DND-41 (cell line): ENCODE measurements at regions not wholly inside any gene's neighbourhood (a gene's known extent, or its start where the extent isn't known, plus 50 kb on each side); places are given as distances from the start of the nearest gene placed in this dataset.

Source experiments
- ATAC-seq: fragments of 200-7000 bp; cut with Tn5 transposase; 3 replicates; pipeline ENCODE4 v1.9.1; 2021; ENCODE audit warnings: low read depth; ENCODE audit not compliant: insufficient read depth
- DNase-seq: peaks from one replicate; pipeline ENCODE4 v3.0.0-alpha.2; 2020
- H2AFZ ChIP-seq: 2 replicates; pipeline ENCODE4 v1.6.0; 2012; ENCODE audit warnings: low read depth, low read length
- H3K27ac ChIP-seq: 2 replicates; pipeline ENCODE4 v1.5.1; 2012; ENCODE audit warnings: low read length, inconsistent platforms
- H3K27me3 ChIP-seq: fragments of 200-600 bp; sonication (generic); 2 replicates; pipeline ENCODE4 v1.6.0; 2012; ENCODE audit warnings: low read length, mild to moderate bottlenecking, inconsistent platforms; ENCODE audit not compliant: insufficient read depth, poor library complexity
- H3K36me3 ChIP-seq: 2 replicates; pipeline ENCODE4 v1.5.1; 2012; ENCODE audit warnings: low read length, inconsistent platforms; ENCODE audit not compliant: insufficient read depth
- H3K4me1 ChIP-seq: 2 replicates; pipeline ENCODE4 v1.5.1; 2012; ENCODE audit warnings: mild to moderate bottlenecking, low read length; ENCODE audit not compliant: insufficient read depth
- H3K4me2 ChIP-seq: 2 replicates; pipeline ENCODE4 v1.6.0; 2012; ENCODE audit warnings: mild to moderate bottlenecking, moderate library complexity, low read length, inconsistent platforms; ENCODE audit not compliant: insufficient read depth
- H3K4me3 ChIP-seq, 2 experiments: fragments of 200-600 bp in 1 of 2; shearing (Covaris generic) in 1 of 2; 2 replicates each; pipeline ENCODE4 v1.5.1; 2012 to 2016; ENCODE audit warnings: inconsistent platforms in 2 of 2, low read length in 2 of 2, mild to moderate bottlenecking in 2 of 2, low read depth in 1 of 2, moderate library complexity in 1 of 2
- H3K79me2 ChIP-seq: 2 replicates; pipeline ENCODE4 v1.6.0; 2012; ENCODE audit warnings: low read length, inconsistent platforms; ENCODE audit not compliant: insufficient read depth
- H3K9ac ChIP-seq: 2 replicates; pipeline ENCODE4 v1.6.0; 2012; ENCODE audit warnings: low read depth, mild to moderate bottlenecking, inconsistent platforms, low read length, moderate library complexity
- H3K9me3 ChIP-seq: 2 replicates; pipeline ENCODE4 v1.5.1; 2012; ENCODE audit warnings: low read length, moderate library complexity, mild to moderate bottlenecking, inconsistent platforms; ENCODE audit not compliant: insufficient read depth, severe bottlenecking
- H4K20me1 ChIP-seq: 2 replicates; pipeline ENCODE4 v1.6.0; 2012; ENCODE audit warnings: low read length; ENCODE audit not compliant: insufficient read depth
- EZH2 ChIP-seq: IDR thresholded peaks from 3 replicates; pipeline ENCODE4 v1.6.1; 2012; ENCODE audit warnings: borderline replicate concordance, low read depth, mild to moderate bottlenecking, moderate library complexity, low read length, inconsistent platforms; ENCODE audit not compliant: severe bottlenecking
- TF ChIP-seq, protein P1 (sequence below): IDR thresholded peaks from 2 replicates; pipeline ENCODE4 v1.5.1; 2012; ENCODE audit warnings: borderline replicate concordance, low read length, moderate library complexity, mild to moderate bottlenecking; ENCODE audit not compliant: poor library complexity, severe bottlenecking; ENCODE audit errors: extremely low read depth

DNA sequence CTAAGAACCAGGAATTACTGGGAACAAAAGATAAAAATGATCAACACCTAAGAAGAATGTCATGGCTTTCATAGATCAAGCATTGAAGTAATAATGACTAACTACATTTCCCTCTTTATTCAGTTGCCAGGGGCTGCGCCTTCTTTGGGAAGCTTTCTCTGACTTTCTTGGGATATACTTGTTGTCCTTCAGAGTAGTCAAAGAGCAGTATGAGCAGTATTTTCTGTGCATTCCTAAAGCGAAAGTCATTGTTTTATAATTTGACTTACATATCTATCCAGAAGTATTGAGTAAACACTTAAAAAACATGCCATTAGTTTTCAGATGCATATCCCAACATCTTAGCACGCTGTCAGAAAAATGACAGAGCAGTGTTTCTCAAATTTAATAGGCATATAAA is 2412.4 kb downstream of the PCDH9 start:
- ATAC-seq (no peak), DNase-seq (no peak)
- Histone ChIP-seq H3K9me3 (no peaks in the 10 kb centered on the region), H3K4me2 (no peak overlapping the region), H3K4me1 (no peaks in the 10 kb centered on the region), H4K20me1 (no peaks in the 10 kb centered on the region), H3K27me3 (no peaks in the 10 kb centered on the region), H3K9ac (no peak overlapping the region), H3K4me3 (no peak overlapping the region), H3K27ac (no peak overlapping the region), H2AFZ (no peak overlapping the region), H3K36me3 (no peaks in the 10 kb centered on the region), H3K79me2 (no peaks in the 10 kb centered on the region)
- no peak for TF ChIP-seq EZH2
- TF ChIP-seq, protein P1, sequence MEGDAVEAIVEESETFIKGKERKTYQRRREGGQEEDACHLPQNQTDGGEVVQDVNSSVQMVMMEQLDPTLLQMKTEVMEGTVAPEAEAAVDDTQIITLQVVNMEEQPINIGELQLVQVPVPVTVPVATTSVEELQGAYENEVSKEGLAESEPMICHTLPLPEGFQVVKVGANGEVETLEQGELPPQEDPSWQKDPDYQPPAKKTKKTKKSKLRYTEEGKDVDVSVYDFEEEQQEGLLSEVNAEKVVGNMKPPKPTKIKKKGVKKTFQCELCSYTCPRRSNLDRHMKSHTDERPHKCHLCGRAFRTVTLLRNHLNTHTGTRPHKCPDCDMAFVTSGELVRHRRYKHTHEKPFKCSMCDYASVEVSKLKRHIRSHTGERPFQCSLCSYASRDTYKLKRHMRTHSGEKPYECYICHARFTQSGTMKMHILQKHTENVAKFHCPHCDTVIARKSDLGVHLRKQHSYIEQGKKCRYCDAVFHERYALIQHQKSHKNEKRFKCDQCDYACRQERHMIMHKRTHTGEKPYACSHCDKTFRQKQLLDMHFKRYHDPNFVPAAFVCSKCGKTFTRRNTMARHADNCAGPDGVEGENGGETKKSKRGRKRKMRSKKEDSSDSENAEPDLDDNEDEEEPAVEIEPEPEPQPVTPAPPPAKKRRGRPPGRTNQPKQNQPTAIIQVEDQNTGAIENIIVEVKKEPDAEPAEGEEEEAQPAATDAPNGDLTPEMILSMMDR, result no peak

DNA sequence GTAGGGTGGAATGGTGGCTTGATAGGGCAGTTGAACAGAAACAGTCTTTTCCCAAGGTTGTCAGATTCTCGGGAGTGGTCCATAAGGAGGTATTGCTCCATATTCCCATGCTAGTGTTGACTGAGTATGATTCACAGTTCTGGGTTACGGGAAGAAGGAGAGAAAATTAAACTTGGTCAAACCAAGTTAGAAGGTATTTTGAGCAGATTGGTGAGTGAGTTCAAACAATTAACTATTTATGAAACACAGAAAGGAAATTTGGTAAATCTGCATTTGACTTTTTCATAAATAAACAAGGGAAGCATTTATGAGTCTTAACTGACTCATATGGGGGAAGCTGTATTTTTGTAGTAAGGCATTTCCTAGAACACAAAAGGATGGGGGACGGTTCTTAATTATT is 2419.4 kb downstream of the PCDH9 start:
- Histone ChIP-seq H4K20me1 (no peaks in the 10 kb centered on the region), H3K27me3 (no peaks in the 10 kb centered on the region), H3K9ac (no peak overlapping the region), H2AFZ (no peak overlapping the region), H3K4me1 (no peaks in the 10 kb centered on the region), H3K9me3 (no peaks in the 10 kb centered on the region), H3K79me2 (no peaks in the 10 kb centered on the region), H3K36me3 (no peaks in the 10 kb centered on the region), H3K27ac (no peak overlapping the region), H3K4me3 (no peak overlapping the region), H3K4me2 (no peak overlapping the region)
- ATAC-seq, result no peak
- no peak for DNase-seq
- TF ChIP-seq, protein P1, result no peak
- TF ChIP-seq EZH2, result no peak

DNA sequence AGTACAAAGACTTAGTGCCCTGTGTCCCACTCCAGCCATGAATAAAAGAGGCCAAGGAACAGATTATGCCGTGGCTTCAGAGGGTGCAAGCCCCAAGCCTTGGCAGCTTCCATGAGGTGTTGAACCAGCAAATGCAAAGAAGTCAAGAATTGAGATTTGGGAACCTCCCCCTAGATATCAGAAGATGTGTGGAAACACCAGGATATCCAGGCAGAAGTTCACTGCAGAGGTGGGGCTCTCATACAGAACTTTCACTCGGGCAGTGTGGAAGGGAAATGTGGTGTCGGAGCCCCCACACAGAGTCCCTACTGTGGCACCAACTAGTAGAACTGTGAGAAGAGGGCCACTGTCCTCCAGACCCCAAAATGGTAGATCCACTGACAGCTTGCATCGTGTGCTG is 2421.4 kb downstream of the PCDH9 start:
- no peak overlapping the region for H2AFZ ChIP-seq
- no peak overlapping the region for H3K9ac ChIP-seq
- no peak overlapping the region for H3K4me2 ChIP-seq
- ATAC-seq (no peak), DNase-seq (no peak)
- no peaks in the 10 kb centered on the region for H3K79me2 ChIP-seq
- no peak for TF ChIP-seq EZH2
- TF ChIP-seq, protein P1, result no peak
- no peaks in the 10 kb centered on the region for H3K4me1 ChIP-seq
- no peaks in the 10 kb centered on the region for H3K36me3 ChIP-seq
- no peak overlapping the region for H3K4me3 ChIP-seq
- H4K20me1 ChIP-seq, result no peaks in the 10 kb centered on the region
- H3K27ac ChIP-seq, result no peak overlapping the region
- no peaks in the 10 kb centered on the region for H3K27me3 ChIP-seq
- no peaks in the 10 kb centered on the region for H3K9me3 ChIP-seq

DNA sequence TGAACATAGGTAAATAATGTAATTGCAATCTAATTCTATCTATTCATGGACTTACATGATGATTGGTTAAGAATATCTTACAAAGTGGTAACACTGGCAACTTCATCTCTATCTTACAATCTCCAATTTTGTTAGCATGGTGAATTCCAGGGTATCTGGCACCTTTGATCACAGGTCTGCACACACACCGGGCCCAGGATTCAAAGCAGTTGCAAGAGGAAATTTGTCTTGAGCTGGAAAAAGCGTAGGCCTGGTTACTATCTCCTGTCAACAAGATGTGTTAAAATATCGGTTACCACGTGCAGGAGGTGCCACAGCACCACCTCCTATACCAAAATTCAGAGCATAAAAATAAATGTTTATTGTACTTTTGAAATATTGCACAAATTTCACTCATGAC is 2428.4 kb downstream of the PCDH9 start:
- no peaks in the 10 kb centered on the region for H3K79me2 ChIP-seq
- no peaks in the 10 kb centered on the region for H4K20me1 ChIP-seq
- no peaks in the 10 kb centered on the region for H3K9me3 ChIP-seq
- no peaks in the 10 kb centered on the region for H3K4me1 ChIP-seq
- H3K9ac ChIP-seq, result no peak overlapping the region
- no peak overlapping the region for H2AFZ ChIP-seq
- H3K4me3 ChIP-seq, result no peak overlapping the region
- no peak overlapping the region for H3K4me2 ChIP-seq
- TF ChIP-seq, protein P1, result no peak
- no peak overlapping the region for H3K27ac ChIP-seq
- no peak for DNase-seq
- no peaks in the 10 kb centered on the region for H3K36me3 ChIP-seq
- H3K27me3 ChIP-seq, result no peaks in the 10 kb centered on the region
- no peak for ATAC-seq
